ENCODE measurements at regions not wholly inside any gene's neighbourhood (a gene's known extent, or its start where the extent isn't known, plus 50 kb on each side); places are given as distances from the start of the nearest gene placed in this dataset.

GRCh38 chr12:107317751-107318555 is 224.6 kb upstream of the CRY1 start (continued):
- TF ChIP-seq ZNF18 (tag by site-specific recombination; IDR thresholded peaks at IDR 0.05) (no peak), ZNF114 (tag by site-specific recombination; IDR thresholded peaks at IDR 0.05) (no peak), KLF16 (tag by site-specific recombination; IDR thresholded peaks at IDR 0.05) (peak; percentile 56), TRIM28 (IDR thresholded peaks at IDR 0.05; ENCODE audit: borderline replicate concordance, low read length) (no peak), REST (tag by site-specific recombination; IDR thresholded peaks at IDR 0.05) (peak; percentile 34; the same call in 1 of the 2 replicates), ZNF560 (tag by site-specific recombination; IDR thresholded peaks at IDR 0.05; ENCODE audit: borderline replicate concordance) (no peak), ZNF792 (tag by site-specific recombination; IDR thresholded peaks at IDR 0.05) (no peak), ZNF362 (tag by site-specific recombination; IDR thresholded peaks at IDR 0.05) (peak; percentile 96), ZNF544 (tag by site-specific recombination; IDR thresholded peaks at IDR 0.05) (no peak), GLIS2 (tag by site-specific recombination; IDR thresholded peaks at IDR 0.05) (peak; percentile 92), EGR2 (tag by site-specific recombination; IDR thresholded peaks at IDR 0.05; ENCODE audit: low read depth) (0 out of 2 replicates have a peak, but pooled peaks have one; percentile 37), ZNF521 (tag by site-specific recombination; IDR thresholded peaks at IDR 0.05) (no peak), ZFP69B (tag by site-specific recombination; IDR thresholded peaks at IDR 0.05) (no peak), ZNF132 (tag by site-specific recombination; IDR thresholded peaks at IDR 0.05; ENCODE audit: borderline replicate concordance) (no peak), ZNF23 (tag by site-specific recombination; IDR thresholded peaks at IDR 0.05; ENCODE audit: borderline replicate concordance) (no peak), MEIS1 (CRISPR knock-in tag; IDR thresholded peaks at IDR 0.05; ENCODE audit: borderline replicate concordance) (no peak), ZFP37 (tag by site-specific recombination; IDR thresholded peaks at IDR 0.05) (0 out of 2 replicates have a peak, but pooled peaks have one; percentile 47), ZNF514 (tag by site-specific recombination; IDR thresholded peaks at IDR 0.05) (no peak), FEZF1 (tag by site-specific recombination; IDR thresholded peaks at IDR 0.05) (no peak), ZNF561 (tag by site-specific recombination; IDR thresholded peaks at IDR 0.05; ENCODE audit: borderline replicate concordance) (0 out of 2 replicates have a peak, but pooled peaks have one; percentile 29), ZNF248 (tag by site-specific recombination; IDR thresholded peaks at IDR 0.05) (no peak), ZXDB (tag by site-specific recombination; IDR thresholded peaks at IDR 0.05) (peak; percentile 37; the same call in 1 of the 2 replicates), ZNF660 (tag by site-specific recombination; IDR thresholded peaks at IDR 0.05) (peak; percentile 75), ZNF354C (tag by site-specific recombination; IDR thresholded peaks at IDR 0.05; ENCODE audit: borderline replicate concordance, low read depth) (no peak), ZNF146 (tag by site-specific recombination; IDR thresholded peaks at IDR 0.05) (no peak), ZNF341 (tag by site-specific recombination; IDR thresholded peaks at IDR 0.05; ENCODE audit: low read depth) (no peak), ZNF449 (tag by site-specific recombination; IDR thresholded peaks at IDR 0.05) (no peak), ZNF670 (tag by site-specific recombination; IDR thresholded peaks at IDR 0.05; ENCODE audit: low read depth) (no peak), ZNF202 (tag by site-specific recombination; IDR thresholded peaks at IDR 0.05; ENCODE audit: borderline replicate concordance) (no peak), ZNF175 (tag by site-specific recombination; IDR thresholded peaks at IDR 0.05) (no peak), ZNF394 (tag by site-specific recombination; IDR thresholded peaks at IDR 0.05; ENCODE audit: borderline replicate concordance) (no peak)
